SKM-1 (cell line): ENCODE measurements at regions not wholly inside any gene's neighbourhood (a gene's known extent, or its start where the extent isn't known, plus 50 kb on each side); places are given as distances from the start of the nearest gene placed in this dataset.
A peak's percentile ranks its signal among the peaks of the same experiment; 100 is the strongest.

ENCODE experiments used
- DNase-seq: peaks from one replicate; lab custom pipeline; 2025; ENCODE audit not compliant: unreplicated experiment; lab: John Stamatoyannopoulos, UW

DNA sequence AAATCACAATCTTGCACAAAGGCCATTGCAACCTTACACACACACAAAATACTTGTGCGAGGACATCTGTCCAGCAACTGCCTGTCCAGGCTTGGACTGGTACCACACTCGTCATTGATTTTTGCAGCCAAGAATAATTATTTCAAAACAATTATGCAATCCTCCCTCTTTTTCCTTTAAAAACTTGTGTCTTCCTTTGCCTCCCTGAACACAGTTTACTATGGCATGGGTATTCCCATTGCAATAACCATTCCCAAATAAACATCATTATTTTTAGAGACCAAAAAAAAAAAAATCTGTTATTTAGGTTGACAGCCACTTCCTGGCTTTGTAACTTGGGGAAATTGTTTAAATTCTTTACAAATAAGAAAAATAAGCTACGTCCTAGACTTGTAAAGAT, 54.0 kb downstream of the C11orf91 start:
- DNase-seq: no peak

DNA sequence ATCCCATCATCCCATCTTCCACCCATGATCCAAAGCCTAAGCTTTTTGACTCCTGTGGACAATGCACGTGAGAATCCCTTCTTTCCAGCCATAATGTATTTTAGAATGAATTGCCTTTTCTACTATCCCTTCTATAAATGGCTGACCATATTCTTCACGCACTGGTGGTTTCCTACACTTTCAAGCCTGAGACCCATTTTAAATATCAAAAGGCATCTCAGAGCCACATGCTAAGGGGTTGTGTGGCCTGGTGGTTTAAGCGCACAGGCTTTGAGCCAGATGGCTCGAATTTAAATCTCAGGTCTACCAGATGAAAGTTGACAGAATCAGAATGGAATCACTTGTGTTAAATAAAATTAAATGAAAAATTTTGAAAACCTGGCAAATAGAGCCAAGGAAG, 54.5 kb downstream of the C11orf91 start:
- DNase-seq: no peak

DNA sequence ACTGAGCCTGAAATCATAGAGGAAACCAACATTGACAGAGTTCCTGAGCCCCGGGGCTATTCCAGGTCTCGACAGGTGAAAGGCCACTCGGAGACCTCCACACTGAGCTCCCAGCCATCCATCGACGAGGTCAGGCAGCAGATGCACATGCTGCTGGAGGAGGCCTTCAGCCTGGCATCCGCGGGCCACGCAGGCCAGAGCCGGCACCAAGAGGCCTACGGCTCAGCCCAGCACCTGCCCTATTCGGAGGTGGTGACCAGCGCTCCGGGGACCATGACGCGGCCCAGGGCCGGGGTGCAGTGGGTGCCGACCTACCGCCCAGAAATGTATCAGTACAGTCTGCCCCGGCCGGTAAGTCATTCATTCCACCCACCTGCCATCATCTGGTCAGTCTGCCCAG, 54.9 kb downstream of the C11orf91 start:
- no peak for DNase-seq

DNA sequence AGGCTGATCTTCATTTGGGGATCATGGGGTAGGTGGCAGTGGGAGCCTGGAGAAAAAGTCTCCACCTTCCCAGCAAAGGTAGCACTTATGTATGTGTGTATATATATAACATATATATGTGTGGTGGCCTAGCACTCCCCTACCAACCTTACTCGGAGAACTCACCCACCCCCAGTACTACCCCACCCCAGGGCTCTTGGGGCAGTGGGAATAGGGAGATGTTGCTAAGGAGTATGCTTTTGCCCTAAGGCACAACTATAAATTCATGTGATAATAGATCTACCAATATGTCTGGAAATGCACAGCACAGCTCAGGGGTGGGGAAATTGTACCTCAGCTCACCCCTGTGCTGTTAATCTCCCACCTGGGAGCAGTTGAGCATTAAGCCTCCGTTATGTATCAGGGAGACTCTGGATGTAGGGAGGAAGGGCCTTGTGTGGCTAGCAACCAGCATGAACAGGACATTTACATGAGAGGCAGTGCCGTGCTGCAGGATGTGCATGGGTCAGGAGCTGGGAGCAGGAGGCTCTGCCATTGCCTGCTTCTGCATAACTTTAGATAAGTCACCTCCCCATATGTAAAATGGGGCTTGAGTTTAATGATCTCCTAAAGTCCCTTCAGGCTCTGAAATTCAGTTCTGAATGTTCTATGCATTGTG, 57.3 kb downstream of the C11orf91 start:
- no peak for DNase-seq

DNA sequence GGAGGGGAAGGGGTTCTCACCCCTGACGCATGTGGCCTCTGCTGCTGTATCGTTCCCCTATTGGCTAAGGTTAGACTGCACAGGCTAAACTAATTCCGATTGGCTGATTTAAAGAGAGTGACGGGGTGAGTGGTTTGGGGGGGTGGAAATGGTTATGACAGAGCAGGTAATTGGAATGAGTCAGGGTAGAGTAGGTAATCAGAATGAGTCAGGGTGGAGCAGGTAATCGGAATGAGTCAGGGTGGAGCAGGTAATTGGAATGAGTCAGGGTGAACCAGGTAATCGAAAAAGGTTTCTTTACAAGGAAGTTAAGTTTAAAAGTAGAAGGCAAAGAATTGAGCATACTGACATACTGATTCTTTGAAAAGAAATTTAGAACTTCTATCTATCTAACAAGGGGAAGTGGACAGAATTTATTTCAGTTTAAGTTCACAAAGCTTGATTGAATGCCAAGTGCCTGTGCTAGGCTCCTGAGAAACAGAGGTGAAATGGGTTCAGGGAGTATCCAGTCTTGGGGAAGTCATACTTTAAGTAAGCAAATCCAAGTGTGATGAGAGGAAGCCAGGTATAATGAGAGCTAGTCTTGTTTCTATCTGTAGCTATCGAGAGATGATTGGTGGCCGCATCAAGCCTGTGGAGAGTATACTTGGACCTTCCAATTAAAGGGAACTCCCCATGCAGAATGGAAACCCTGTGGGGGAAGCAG, 58.0 kb downstream of the C11orf91 start:
- no peak for DNase-seq

DNA sequence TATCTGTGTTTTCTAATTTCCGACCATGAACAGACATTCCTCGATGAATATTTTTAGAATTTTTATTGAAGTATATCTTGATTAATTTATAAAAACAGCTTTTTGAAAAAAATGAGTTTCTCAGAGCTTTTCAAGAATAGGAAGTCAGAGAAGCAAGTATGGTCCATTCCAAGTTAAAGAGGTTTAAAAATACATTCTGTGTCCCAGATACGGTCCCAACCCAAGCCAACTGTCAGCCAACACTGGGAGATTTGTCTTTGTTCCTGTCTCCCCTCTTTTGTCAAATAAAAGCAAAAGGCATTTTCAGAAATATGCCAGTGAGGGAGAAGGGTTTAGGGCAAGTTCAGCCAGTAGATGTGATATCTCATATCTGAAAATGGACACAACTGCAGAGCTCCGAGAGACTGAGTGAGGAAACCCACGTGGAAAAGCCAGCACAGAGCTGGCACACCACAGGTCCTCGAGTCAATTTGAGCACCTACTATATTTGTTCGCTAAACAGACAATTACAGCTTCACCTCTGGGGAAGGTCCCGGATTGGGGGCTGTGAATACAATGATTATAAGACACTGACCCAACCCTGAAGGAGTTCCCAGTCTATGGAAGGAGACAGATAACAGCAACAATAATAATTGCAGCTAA, 59.8 kb downstream of the C11orf91 start:
- DNase-seq: no peak

DNA sequence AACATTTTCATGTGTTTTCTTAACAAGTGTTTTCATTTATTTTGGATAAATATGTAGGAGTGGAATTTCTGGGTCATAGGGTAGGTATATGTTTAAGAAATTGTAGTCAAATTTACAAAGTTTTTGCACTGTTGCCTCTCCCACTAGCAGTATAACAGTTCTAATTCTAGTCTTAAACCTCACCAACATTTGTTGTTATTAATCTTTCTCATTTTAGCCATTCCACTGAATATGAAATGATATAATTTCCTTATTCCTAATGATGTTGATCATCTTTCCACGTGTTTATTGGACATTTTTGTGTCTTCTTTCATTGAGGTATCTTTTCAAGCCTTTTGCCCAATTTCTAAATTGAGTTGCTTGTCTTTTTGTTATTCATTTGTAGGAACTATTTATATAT, 62.0 kb downstream of the C11orf91 start:
- DNase-seq: no peak

DNA sequence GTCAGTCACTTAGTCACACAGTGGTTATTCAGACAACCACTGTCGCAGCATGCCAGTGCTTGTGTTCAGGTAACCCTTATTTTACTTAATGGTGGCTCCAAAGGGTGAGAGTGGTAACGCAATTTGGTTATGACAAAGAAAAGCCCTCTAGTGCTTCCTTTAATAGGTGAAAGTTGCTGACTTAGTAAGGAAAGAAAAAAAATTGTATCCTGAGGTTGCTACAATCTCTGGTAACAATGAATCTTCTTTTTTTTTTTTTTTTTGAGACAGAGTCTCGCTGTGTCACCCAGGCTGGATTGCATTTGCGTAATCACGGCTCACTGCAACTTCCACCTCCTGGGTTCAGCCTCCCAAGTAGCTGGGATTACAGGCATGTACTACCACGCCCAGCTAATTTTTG, 64.5 kb downstream of the C11orf91 start:
- DNase-seq: peak; percentile 36

DNA sequence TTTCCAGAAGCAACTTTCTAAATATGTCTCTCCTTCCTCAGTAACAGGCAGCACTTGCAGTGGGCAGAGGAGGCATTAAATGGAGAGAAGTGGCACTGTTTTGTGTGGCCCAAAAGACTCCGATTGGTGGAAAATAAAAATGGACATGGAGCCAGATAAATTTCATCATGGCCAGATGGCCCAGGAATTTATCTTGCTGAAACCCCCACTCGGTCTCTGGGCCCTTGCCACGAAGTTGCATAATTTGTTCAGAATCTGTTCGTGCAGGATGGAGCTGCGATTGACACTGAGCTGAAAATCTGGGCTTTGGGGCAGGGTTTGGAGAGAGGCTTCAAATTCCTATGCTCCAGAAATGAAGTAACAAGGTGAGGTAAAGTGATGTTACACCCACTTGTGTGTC, 65.5 kb downstream of the C11orf91 start:
- DNase-seq: no peak

DNA sequence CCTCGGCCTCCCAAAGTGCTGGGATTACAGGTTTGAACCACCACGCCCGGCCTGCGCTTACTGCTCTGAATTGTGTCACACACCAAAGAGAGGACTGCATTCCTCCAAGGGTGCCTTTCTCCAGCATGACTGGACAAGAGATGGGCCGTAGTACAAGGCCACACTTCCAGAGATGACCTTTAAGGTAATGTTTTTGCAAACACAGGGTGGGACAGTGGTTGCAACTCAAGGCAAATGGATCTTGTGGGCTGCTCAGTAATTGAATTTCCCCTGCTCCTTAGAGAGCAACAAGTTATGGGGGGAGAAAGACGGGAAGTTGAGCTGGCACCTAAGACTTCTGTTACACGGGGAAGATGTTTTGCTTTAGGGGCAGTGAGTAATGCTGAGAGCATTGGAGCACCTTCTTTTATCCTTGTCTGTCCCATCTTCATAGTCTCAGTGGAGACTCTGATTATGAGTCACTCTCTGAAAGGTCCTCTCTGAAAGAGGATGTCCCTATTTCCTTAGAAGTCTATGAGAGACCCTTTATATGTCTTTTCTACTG, 66.3 kb downstream of the C11orf91 start:
- no peak for DNase-seq

DNA sequence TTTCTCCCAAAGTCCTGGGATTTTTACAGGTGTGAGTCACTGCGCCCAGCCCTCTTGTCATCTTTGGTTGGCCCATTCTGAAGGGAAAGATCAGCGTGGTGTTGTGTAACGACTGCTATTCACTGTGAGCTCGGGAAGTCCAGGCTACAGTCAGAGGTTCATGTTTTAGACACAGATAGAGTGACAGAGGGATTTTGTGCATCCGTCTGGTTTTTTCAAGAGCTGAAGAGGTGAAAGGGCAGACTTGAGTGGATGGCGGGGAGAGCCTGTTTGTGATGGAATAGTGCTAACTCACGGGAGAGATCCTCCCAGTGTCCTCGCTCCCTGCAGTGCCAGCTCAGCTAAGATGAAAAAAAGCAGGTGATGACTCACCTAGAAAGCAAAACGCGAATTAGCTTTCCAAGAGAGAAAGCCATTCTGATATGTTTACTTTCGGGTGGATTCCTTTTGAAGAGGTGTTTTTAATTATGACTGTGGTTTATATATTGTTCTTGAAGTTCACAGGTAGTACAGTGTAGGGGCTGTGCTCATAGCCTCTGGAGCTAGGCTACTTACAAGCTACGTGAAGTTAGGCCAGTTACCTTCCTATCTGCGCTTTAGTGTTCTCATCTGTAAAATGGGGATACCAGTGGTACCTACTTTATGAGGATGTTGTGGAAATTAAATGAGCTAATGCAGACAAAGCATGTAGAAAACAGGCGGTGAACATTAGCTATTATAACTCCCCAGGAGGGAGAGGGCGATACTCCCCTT, 67.2 kb downstream of the C11orf91 start:
- no peak for DNase-seq

DNA sequence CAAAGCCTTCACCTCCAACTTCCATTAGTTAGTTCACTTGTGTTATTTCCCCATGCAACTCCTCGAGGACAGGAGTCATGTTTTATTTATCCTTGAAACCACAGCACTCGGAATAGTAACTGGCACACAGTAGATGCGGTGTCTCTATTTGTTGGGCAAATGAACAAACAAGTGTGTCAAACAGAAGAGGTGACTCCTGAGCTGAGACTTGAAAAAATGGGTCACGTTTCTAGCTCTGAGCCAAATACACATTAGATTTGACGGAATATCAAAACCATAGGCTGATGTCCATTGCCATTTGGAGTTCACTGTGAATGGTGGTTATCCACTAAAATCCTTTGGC, 68.9 kb downstream of the C11orf91 start:
- DNase-seq: no peak

DNA sequence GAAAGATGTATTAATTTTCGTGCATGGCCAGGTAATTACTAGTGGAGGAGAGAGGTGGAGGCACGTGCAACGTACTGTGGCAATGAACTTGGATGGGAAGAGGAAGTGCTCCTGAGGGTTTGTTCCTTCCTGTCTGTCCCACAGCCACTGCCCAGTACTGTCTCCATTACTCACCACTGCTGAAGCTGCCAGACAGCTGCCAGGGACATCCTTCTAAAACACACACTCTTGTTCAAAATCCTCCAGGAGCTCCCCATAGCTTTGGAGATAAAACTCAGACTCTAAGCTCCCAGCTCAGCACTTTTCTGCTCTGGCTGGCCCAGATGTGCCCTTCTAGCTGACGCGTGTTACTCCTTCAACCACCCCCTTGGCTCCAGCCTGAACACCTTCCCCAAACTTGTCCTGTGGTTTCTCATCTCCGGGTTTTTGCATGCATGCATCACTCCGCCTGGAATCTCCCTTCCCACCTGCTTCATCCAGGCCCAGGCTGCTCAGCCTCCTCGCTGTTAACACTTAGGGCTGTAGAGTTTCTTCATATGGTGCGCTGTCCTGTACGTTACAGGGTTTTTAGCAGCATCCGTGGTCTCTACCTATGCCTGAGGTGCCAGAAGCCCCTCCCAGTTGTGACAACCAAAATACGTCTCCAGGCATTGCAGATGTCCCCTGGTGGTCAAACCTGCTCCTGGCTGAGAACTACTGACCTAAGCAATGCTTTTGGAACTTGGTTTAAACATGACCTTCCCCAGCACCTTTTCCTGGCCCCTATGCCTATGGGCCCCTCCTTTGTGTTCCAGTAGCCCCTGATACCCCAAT, 69.5 kb downstream of the C11orf91 start:
- no peak for DNase-seq

DNA sequence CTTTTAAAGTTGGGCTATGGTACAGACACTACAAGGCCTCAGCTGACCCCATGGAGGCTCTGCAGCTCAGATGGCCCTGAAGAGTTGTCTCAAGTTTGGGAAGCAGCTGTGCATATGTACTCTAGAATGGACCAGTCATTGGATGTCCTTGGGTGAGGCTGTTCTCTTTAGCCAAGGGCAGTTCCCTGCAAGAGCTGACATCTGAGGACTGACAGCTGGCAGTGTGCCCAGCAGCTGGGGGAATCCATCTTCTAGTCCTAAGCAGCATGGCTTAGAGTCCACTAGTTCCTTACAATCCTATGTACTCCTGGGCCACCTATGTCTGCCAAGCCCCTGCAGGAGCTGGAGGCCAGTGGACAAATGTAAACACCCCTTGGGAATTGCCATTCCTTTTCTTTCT, 76.5 kb downstream of the C11orf91 start:
- no peak for DNase-seq

DNA sequence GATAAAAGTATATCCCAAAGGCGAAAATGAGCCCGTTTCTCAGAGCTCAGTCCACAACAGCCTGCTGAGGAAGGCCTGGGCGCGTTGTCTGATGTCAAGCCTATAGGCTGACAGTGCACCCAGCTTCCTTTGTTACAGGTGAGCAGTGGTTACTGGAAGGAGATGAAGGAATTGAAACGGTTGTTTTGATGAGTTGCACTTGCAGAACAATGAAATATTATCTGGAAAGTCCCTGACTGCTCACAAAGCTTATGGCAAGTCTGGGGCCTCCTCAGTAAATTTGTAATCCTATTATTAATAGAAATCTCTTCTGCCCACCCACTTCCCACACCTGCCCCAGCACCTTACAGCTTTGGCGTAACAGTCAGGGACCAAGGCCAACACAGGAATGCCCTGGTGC, 77.8 kb downstream of the C11orf91 start:
- DNase-seq: no peak

DNA sequence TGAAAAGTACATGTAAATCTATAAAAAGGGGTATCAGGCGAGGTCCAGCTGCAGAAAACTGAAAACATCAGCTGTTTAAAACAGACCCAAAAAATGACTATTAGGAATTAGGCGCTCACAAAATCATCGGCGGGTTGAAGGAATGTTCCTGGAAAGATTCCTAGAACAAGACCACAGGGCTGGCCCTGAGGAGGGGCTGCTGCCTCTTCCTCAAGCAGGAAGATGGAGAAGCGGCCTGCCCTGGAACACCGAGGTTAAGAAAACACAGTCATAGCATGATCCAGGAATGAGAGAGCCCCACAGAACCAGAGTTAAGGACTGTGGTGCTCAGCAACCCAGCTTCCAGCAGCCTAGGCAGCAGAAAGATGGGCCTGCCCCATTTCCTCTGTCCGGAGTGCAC, 78.4 kb downstream of the C11orf91 start:
- DNase-seq: no peak

DNA sequence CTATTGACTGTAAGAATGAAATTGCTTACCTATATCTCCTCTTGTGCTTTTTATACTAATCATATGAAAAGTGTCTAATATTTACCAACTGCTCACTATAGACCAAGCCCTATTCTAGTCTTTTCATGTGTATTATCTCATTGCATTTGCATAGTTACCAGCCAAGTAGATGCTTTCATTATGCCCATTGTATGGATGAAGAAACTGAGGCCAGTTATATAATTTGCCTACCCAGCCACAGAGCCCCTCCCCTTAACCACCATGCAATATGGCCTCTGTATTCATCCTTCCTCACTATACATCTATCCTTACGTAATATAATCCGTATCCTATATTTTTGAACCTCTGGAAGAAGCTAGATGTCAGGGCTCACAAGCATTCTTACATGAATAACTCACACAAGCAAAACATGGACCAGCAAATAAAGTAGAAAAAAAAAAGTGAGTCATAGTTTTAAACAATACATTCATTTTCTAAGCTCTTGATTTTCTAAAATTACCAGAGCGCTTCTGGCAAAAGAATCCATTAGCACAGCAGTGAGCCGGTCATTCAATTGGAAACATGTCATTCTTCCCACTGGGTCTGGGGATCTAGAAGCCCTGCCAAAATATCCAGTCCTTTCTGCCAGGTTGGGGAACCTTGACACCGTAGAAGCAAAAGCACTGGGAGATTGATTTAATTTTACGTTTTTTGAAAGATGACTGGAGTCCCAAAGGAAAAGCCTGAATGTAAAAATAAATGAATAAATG, 80.0 kb downstream of the C11orf91 start:
- no peak for DNase-seq

DNA sequence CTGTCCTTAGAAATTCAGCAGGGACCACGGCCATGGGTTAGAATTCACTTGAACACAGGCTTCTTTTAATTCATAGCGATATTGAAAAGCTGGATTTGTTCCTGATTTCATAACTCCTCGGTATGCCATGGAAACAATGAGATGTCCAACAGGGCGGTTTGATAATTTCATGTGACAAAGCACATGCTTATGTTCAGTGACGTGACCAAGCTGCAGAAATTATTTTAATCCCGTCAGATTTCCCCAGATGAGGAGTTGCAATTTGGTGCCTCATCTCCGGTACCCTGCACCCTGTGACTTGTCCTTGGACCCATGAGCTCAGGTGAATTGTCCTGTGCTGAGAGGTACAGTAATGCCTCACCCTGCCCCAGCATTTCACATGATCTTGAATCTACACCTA, 81.7 kb downstream of the C11orf91 start:
- no peak for DNase-seq

DNA sequence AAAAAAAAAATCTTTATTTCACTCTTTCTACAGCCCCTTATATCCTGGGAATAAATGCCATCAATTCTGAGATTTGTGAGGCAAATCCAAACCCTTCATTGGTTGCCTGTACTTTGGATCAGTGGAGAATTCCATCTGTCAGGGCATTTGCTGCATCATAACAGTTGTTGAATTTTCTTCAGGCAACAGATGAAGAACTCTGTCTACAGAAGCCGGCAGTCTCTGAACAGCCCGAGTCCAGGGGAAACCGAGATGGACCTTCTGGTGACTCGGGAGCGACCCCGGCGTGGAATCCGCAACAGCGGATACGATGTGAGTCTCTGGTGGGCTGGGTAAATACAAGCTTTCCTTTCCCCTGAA, 82.3 kb downstream of the C11orf91 start:
- no peak for DNase-seq

DNA sequence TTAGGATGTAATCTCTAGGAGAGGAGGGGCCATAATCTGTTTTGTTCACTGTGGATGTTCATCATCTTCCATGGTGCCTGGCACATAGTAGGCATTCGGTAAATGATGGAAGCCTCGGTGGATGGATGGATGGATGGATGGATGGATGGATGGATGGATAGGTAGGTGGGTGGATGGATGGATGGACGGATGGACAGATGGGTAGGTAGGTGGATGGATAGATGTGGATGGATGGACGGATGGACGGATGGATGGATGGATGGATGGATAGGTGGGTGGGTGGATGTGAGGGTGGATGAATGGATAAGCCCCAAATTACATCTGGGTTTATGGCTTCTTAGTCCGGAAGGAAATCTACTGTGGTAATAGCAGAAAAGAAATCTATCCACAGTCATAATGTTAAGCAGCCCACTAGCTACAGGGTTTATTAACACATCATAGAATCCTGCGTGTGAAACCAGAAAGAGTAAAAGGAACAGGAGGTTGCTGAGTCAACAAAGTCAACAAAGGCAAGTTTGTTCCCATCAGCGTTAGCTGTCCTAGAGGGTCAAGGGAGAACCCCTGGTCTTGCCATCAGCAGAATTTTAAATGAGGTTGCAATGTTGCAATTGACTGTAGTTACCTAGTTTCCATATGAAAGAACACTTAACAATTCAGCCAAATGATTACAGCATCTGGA, 82.8 kb downstream of the C11orf91 start:
- no peak for DNase-seq
